ENCODE measurements at regions not wholly inside any gene's neighbourhood (a gene's known extent, or its start where the extent isn't known, plus 50 kb on each side); places are given as distances from the start of the nearest gene placed in this dataset.

DNA sequence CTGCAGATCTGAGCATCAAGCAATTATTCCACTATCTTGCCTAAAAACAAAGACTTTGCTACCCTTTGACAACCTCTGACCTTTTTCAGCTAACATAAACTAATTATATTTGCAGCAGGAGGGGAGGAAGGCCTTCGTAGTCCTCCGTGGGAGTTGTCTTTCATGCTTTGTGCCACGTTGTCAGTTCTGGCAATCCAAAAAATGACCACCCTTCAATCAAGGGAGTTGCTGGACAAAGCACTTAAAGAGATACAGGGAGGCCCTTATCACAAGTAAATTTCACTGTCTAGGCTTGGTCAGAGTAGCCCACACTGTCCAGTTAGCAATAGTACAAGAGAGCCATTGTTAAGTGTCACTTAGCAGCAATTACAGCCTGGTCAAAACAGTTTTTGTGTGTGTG, 578.9 kb downstream of the HAO1 start:
- H3K27ac ChIP-seq = no peak overlapping the region
- intact Hi-C loops (cut with DNase I) = no loop called here
- ATAC-seq = no peak
- H3K9me3 ChIP-seq = no peaks in the 10 kb centered on the region
- H3K4me3 ChIP-seq = no peak overlapping the region
- DNase-seq = no peak
- TF ChIP-seq CTCF (IDR thresholded peaks at IDR 0.05) = no peak
- H3K36me3 ChIP-seq = no peaks in the 10 kb centered on the region
- no peaks in the 10 kb centered on the region for H3K4me1 ChIP-seq
- no peaks in the 10 kb centered on the region for H3K27me3 ChIP-seq

DNA sequence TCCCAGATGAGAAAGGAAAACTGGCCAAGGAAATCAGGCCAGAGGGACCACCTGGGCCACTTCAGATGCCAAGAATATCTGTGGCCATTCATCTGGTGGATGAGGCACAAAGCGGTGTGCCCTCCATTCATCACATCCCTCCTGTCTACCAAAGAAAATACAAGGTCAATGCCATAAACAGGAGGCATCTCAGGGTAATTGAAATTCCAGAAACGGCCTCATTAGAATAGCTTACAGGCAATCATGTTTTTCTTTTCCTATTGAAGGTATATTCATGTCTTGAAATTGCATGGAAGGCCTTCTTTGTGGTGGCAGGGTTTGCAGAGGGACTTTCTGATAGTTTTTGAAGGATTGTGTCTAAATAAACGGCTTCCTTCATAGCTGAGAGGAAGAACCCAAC, 578.3 kb downstream of the HAO1 start:
- no peak for ATAC-seq
- intact Hi-C loops (cut with DNase I) = no loop called here
- Histone ChIP-seq H3K27ac (no peak overlapping the region), H3K4me3 (no peak overlapping the region), H3K4me1 (no peaks in the 10 kb centered on the region), H3K9me3 (no peaks in the 10 kb centered on the region), H3K36me3 (no peaks in the 10 kb centered on the region), H3K27me3 (no peaks in the 10 kb centered on the region)
- no peak for DNase-seq
- TF ChIP-seq CTCF (IDR thresholded peaks at IDR 0.05) = no peak

GRCh38 chr20:7362601-7363000, 577.7 kb downstream of the HAO1 start:
- ATAC-seq = no peak
- intact Hi-C loops (cut with DNase I) = no loop called here

GRCh38 chr20:7366189-7366588, 574.1 kb downstream of the HAO1 start:
- ATAC-seq (no peak), DNase-seq (no peak)
- no peak overlapping the region for H3K27ac ChIP-seq
- no peaks in the 10 kb centered on the region for H3K27me3 ChIP-seq
- no peaks in the 10 kb centered on the region for H3K9me3 ChIP-seq
- no peaks in the 10 kb centered on the region for H3K4me1 ChIP-seq
- intact Hi-C loops (cut with DNase I) = no loop called here
- no peak overlapping the region for H3K4me3 ChIP-seq
- no peak for TF ChIP-seq CTCF (IDR thresholded peaks at IDR 0.05)
- no peaks in the 10 kb centered on the region for H3K36me3 ChIP-seq

More at GRCh38 chr20:7362601-7363000, 577.7 kb downstream of the HAO1 start:
- no peak for TF ChIP-seq CTCF (IDR thresholded peaks at IDR 0.05)
- H3K4me1 ChIP-seq = no peaks in the 10 kb centered on the region
- no peaks in the 10 kb centered on the region for H3K36me3 ChIP-seq
- no peak overlapping the region for H3K4me3 ChIP-seq
- no peaks in the 10 kb centered on the region for H3K9me3 ChIP-seq
- DNase-seq = no peak
- H3K27ac ChIP-seq = no peak overlapping the region
- H3K27me3 ChIP-seq = no peaks in the 10 kb centered on the region

DNA sequence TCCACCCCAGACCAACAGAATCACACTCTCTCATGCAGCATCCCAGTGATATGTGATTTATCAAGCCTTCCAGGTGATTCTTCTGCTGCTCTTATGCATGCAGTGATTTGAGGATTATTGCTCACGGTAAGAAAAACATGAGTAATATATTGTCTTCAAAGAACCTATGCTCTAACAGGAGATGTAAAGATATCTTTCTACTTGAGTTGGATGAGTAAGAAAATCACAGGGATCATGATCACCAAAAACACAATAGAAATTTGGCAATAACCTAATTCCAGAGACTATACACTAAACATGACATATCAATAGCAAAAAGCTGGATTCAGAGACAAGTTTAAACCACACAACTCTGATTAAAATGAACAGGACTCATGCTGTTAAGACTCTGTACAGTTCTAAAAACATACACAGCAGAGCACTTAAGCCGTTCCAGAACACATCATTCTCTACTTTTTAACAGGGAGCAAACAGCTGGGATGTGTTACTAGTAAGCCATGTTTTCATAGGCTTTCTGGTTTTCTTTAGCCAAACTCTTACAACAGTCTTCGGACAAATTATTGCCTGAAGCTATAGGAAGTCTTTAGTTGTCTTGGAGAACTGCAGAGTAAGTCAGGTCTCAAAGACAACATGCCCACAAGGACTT, 568.6 kb downstream of the HAO1 start:
- DNase-seq (no peak), ATAC-seq (no peak)
- Histone ChIP-seq H3K27me3 (no peaks in the 10 kb centered on the region), H3K36me3 (no peaks in the 10 kb centered on the region), H3K4me3 (no peak overlapping the region), H3K4me1 (no peaks in the 10 kb centered on the region), H3K9me3 (no peaks in the 10 kb centered on the region), H3K27ac (no peak overlapping the region)
- intact Hi-C loops (cut with DNase I) = no loop called here
- no peak for TF ChIP-seq CTCF (IDR thresholded peaks at IDR 0.05)

GRCh38 chr20:7375905-7376304, 564.4 kb downstream of the HAO1 start:
- no peak for ATAC-seq
- no peaks in the 10 kb centered on the region for H3K4me1 ChIP-seq
- no peaks in the 10 kb centered on the region for H3K36me3 ChIP-seq
- no peak overlapping the region for H3K27ac ChIP-seq
- intact Hi-C loops (cut with DNase I) = no loop called here
- no peaks in the 10 kb centered on the region for H3K9me3 ChIP-seq
- TF ChIP-seq CTCF (IDR thresholded peaks at IDR 0.05) = peak; percentile 59
- no peak overlapping the region for H3K4me3 ChIP-seq
- H3K27me3 ChIP-seq = no peaks in the 10 kb centered on the region
- DNase-seq = no peak

All from upper lobe of right lung (tissue), 1 donor.